Tibial nerve (tissue), 3 donors: ENCODE measurements at regions not wholly inside any gene's neighbourhood (a gene's known extent, or its start where the extent isn't known, plus 50 kb on each side); places are given as distances from the start of the nearest gene placed in this dataset.

ENCODE experiments used
- CTCF ChIP-seq, 5 experiments: fragments of 200-600 bp in 3 of 5; fragments of 450-650 bp in 2 of 5; sonication (generic) in 3 of 5; IDR thresholded peaks; one replicate each; pipeline ENCODE4 v1.5.1; 2016 to 2019; ENCODE audit warnings: antibody characterized with exemption in 5 of 5, mild to moderate bottlenecking in 3 of 5, moderate library complexity in 2 of 5
- POLR2A ChIP-seq, 2 donors: fragments of 450-650 bp; IDR thresholded peaks; one replicate each; pipeline ENCODE4 v1.6.1; 2017; ENCODE audit warnings: antibody characterized with exemption in 2 of 2, mild to moderate bottlenecking in 2 of 2, moderate library complexity in 2 of 2

- TF ChIP-seq CTCF (IDR thresholded peaks at IDR 0.05) (no peak), POLR2A (IDR thresholded peaks at IDR 0.05) (no peak)
Observed at GRCh38 chr3:88589138-88589537, 439.4 kb downstream of the C3orf38 start.
